ENCODE measurements at regions not wholly inside any gene's neighbourhood (a gene's known extent, or its start where the extent isn't known, plus 50 kb on each side); places are given as distances from the start of the nearest gene placed in this dataset.

GRCh38 chr3:152930516-152930915 lies 95.6 kb downstream of the P2RY1 start:
- Histone ChIP-seq H3K27ac (no peak overlapping the region), H4K20me1 (ENCODE audit: insufficient read depth, poor library complexity, severe bottlenecking) (no peaks in the 10 kb centered on the region), H3K4me3 (no peak overlapping the region), H3K9me2 (replicated peaks; ENCODE audit: insufficient read depth) (no peaks in the 10 kb centered on the region), H3K4me2 (no peak overlapping the region), H2AFZ (no peak overlapping the region), H3K27me3 (no peaks in the 10 kb centered on the region), H3K9me3 (ENCODE audit: low read depth) (no peaks in the 10 kb centered on the region), H3K36me3 (replicated peaks; ENCODE audit: insufficient read depth, low read depth) (no peaks in the 10 kb centered on the region), H3K4me1 (ENCODE audit: insufficient read depth) (no peaks in the 10 kb centered on the region), H3K79me2 (no peaks in the 10 kb centered on the region)
- TF ChIP-seq CTCF (IDR thresholded peaks at IDR 0.05; ENCODE audit: poor library complexity) (no peak), EZH2 (IDR thresholded peaks at IDR 0.05; ENCODE audit: borderline replicate concordance) (no peak), EZH2phosphoT487 (IDR thresholded peaks at IDR 0.05; ENCODE audit: low read depth, severe bottlenecking, unreplicated experiment) (no peak)
- no peak for DNase-seq (ENCODE audit: low spot score)
- WGBS (ENCODE audit: low lambda C conversion rate, missing lambda C conversion rate), result 98% methylated on average over 2 of the region's 2 CpGs

- Histone ChIP-seq H3K27ac (no peak overlapping the region), H3K9me3 (ENCODE audit: low read depth) (no peaks in the 10 kb centered on the region), H3K36me3 (replicated peaks; ENCODE audit: insufficient read depth, low read depth) (no peaks in the 10 kb centered on the region), H3K4me3 (no peak overlapping the region), H3K27me3 (no peaks in the 10 kb centered on the region), H2AFZ (no peak overlapping the region), H3K79me2 (no peaks in the 10 kb centered on the region), H4K20me1 (ENCODE audit: insufficient read depth, poor library complexity, severe bottlenecking) (no peaks in the 10 kb centered on the region), H3K4me1 (ENCODE audit: insufficient read depth) (no peaks in the 10 kb centered on the region), H3K4me2 (no peak overlapping the region), H3K9me2 (replicated peaks; ENCODE audit: insufficient read depth) (no peaks in the 10 kb centered on the region)
- no peak for DNase-seq (ENCODE audit: low spot score)
- WGBS (ENCODE audit: low lambda C conversion rate, missing lambda C conversion rate), result 53% methylated on average over 2 of the region's 2 CpGs
- TF ChIP-seq CTCF (IDR thresholded peaks at IDR 0.05; ENCODE audit: poor library complexity) (peak; percentile 50), EZH2phosphoT487 (IDR thresholded peaks at IDR 0.05; ENCODE audit: low read depth, severe bottlenecking, unreplicated experiment) (no peak), EZH2 (IDR thresholded peaks at IDR 0.05; ENCODE audit: borderline replicate concordance) (no peak)
Observed at GRCh38 chr3:152937234-152937633, 102.3 kb downstream of the P2RY1 start.

- no peaks in the 10 kb centered on the region for H3K79me2 ChIP-seq
- TF ChIP-seq EZH2phosphoT487 (IDR thresholded peaks at IDR 0.05; ENCODE audit: low read depth, severe bottlenecking, unreplicated experiment) (no peak), CTCF (IDR thresholded peaks at IDR 0.05; ENCODE audit: poor library complexity) (no peak), EZH2 (IDR thresholded peaks at IDR 0.05; ENCODE audit: borderline replicate concordance) (no peak)
- no peaks in the 10 kb centered on the region for H4K20me1 ChIP-seq (ENCODE audit: insufficient read depth, poor library complexity, severe bottlenecking)
- H3K4me1 ChIP-seq (ENCODE audit: insufficient read depth), result no peaks in the 10 kb centered on the region
- 95% methylated on average over 1 of the region's 1 CpG for WGBS (ENCODE audit: low lambda C conversion rate, missing lambda C conversion rate)
- H3K27me3 ChIP-seq, result no peaks in the 10 kb centered on the region
- H3K4me2 ChIP-seq, result no peak overlapping the region
- H3K9me3 ChIP-seq (ENCODE audit: low read depth), result no peaks in the 10 kb centered on the region
- no peaks in the 10 kb centered on the region for H3K36me3 ChIP-seq (replicated peaks; ENCODE audit: insufficient read depth, low read depth)
- H3K27ac ChIP-seq, result no peak overlapping the region
- H2AFZ ChIP-seq, result no peak overlapping the region
- H3K9me2 ChIP-seq (replicated peaks; ENCODE audit: insufficient read depth), result no peaks in the 10 kb centered on the region
- no peak for DNase-seq (ENCODE audit: low spot score)
- no peak overlapping the region for H3K4me3 ChIP-seq
Observed at GRCh38 chr3:152938974-152939636, 104.2 kb downstream of the P2RY1 start.
